Urinary bladder (tissue), 3 donors: ENCODE measurements at regions not wholly inside any gene's neighbourhood (a gene's known extent, or its start where the extent isn't known, plus 50 kb on each side); places are given as distances from the start of the nearest gene placed in this dataset.

Experiments
- DNase-seq: peaks from one replicate; pipeline ENCODE4 v3.0.0-alpha.2; 2015; ENCODE audit errors: extremely low spot score
- H3K27ac ChIP-seq: one replicate; pipeline ENCODE4 v1.5.1; 2013; ENCODE audit warnings: low read depth, mild to moderate bottlenecking, moderate library complexity
- H3K36me3 ChIP-seq: one replicate; pipeline ENCODE4 v1.6.1; 2013; ENCODE audit warnings: mild to moderate bottlenecking, moderate library complexity; ENCODE audit not compliant: insufficient read depth
- H3K4me1 ChIP-seq: one replicate; pipeline ENCODE4 v1.6.1; 2013; ENCODE audit warnings: mild to moderate bottlenecking, moderate library complexity; ENCODE audit not compliant: insufficient read depth
- H3K4me3 ChIP-seq: one replicate; pipeline ENCODE4 v1.5.1; 2013; ENCODE audit warnings: low read depth, low read length
- WGBS: extraction: QIAGEN DNeasy Blood & Tissue Kit; methylation state at CpG from one replicate; pipeline ENCODE4 v1.1.7; 2013; 5-methylcytosine and 5-hydroxymethylcytosine counted together
- donor health status: healthy with polysubstance abuse.
- donor health status: healthy.

DNA sequence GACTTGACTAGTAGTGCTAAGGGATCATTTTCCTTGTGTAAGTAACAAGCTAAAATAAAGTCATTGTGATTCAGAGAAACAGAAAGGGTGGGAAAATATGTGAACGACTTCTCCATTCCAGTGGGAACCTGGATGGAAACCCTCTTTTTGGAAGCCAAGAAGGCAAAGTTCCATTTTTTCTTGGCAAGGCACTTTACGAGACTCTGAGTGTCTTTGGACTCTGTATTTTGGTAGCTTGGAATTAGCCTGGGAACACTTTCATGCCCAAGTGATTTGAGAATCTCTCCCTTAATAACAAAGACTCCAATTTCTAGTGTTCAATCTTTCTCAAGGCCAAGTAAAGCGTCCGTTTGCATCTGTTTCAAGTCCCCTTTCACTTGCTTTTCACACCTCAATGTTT, 100.5 kb upstream of the SASH1 start:
- H3K4me1 ChIP-seq: no peaks in the 10 kb centered on the region

DNA sequence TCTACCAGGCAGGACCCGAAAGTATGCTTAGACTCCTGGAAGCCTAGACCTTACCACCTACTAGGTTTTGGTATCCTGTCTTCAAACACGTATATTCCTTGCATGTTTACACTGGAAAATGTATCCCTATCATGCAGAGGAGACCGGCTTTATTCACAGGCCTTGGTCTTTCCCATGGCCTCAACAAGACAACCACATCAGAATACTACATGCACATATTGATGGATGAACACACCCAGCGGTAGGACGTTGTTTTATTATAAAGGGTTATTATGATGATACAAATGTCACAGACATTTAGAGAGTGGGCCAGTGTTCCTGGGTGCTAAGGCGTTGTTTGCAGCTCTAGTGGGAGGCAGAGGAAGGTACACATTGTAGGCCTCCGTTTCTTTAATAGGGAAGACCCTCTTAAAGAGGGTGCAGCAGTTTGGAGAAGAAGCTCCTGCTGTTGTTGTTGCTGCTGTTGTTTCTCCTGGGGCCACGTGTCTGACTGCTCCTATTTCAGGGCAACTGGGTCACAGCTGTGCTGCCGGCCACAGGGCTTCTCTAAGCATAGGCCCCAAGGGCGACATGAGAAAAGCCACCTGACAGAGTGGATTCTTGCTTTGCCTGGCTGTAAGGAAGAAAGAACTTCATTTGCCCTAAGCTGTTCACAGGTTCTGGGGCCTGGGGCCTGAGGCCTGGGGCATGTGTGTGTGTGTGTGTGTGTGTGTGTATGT, 98.3 kb upstream of the SASH1 start:
- Histone ChIP-seq H3K36me3 (no peaks in the 10 kb centered on the region), H3K4me1 (no peaks in the 10 kb centered on the region), H3K4me3 (no peak overlapping the region), H3K27ac (peak overlapping the region; percentile 6)
- WGBS: 75% methylated on average over 10 of the region's 10 CpGs
- no peak for DNase-seq

More for the DNA sequence above, 100.5 kb upstream of the SASH1 start:
- H3K4me3 ChIP-seq: no peak overlapping the region
- WGBS: 27% methylated on average over 4 of the region's 4 CpGs
- no peaks in the 10 kb centered on the region for H3K36me3 ChIP-seq
- no peak for DNase-seq
- no peak overlapping the region for H3K27ac ChIP-seq

DNA sequence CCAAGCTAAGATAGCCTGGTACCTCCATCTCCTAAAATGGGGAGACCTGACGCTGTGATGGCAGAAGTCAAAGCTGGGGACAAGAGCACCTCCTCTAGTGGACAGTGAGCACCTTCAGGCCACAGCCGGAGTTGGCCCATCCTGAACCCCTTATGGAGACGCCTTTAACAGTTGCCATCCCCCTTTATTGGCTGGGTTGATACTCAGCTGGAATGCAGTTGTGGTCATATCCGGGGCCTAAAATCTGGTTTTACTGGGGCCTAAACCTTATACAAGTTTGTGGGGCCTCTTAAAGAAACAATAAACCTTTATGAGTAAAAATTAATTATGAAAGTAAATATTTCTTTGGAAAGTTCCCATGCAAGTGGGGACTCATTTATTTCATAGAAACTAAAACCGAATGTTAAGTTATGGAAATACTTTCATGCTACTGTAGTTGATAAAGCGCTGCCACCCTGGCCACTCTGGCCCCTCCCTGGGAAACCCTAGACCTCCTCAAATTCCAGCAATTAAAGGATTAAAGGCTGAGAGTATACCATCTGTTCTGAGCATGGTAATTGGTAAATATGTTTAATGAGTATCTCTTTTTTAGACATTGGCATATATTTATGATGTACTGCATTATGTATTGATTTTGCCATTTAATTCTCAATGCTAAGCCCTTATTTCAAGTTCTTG, 95.1 kb upstream of the SASH1 start:
- Histone ChIP-seq H3K36me3 (no peaks in the 10 kb centered on the region), H3K27ac (no peak overlapping the region), H3K4me1 (no peaks in the 10 kb centered on the region), H3K4me3 (no peak overlapping the region)
- DNase-seq: no peak
- 82% methylated on average over 6 of the region's 6 CpGs for WGBS

DNA sequence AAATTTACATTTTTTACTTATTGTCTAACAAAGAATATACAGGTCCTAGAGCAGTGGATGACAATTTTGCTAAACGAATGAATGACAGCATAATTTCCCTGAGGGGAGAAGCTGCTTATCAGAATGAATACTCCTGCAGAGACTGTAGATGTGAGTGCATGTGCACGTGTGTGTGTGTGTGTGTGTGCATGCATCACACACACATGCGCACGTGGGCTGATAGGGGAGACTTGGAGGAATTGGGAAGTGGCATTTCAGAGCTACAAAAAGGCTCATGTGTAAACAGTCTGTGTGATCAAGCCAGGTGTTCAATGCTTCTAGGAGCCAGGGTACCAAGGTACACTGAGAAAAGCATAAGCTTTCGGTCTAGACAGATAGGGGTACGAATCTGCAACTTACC, 93.5 kb upstream of the SASH1 start:
- no peak for DNase-seq
- Histone ChIP-seq H3K36me3 (no peaks in the 10 kb centered on the region), H3K4me1 (no peaks in the 10 kb centered on the region), H3K4me3 (no peak overlapping the region), H3K27ac (no peak overlapping the region)
- WGBS: 92% methylated on average over 6 of the region's 6 CpGs

DNA sequence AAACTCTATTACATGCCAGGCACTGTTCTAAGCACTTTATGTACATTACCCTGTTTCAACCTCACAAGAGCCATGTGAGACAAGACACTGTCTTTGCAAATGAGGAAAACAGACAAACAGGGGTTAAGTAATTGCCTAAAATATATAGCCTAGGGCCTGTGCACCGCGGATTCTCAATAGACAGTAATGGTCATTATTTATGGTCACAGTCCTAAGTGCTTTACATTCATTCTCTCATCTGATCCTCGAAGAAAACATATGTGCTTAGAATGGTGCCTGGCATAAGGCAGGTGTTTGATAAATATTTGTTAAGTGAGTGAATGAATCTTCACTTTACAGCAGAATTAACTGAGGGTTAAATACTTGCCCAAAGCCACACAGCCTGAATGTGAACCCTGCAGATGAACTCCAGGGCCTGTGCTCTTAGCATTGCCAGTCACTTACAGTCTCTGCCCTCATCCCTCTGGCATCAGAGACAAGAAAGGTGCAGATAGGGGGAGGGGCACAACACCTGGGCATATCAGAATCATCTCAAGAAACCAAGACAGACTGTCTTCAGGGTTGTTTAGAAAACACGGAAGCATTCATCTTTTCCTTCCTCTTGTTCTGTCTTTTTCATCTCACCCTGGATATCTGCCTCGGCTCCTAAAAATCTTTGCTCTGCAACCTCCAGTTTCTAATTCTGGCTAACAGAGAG, 92.8 kb upstream of the SASH1 start:
- H3K4me3 ChIP-seq: no peak overlapping the region
- DNase-seq: no peak
- 66% methylated on average over 5 of the region's 5 CpGs for WGBS
- H3K4me1 ChIP-seq: no peaks in the 10 kb centered on the region
- H3K27ac ChIP-seq: no peak overlapping the region
- H3K36me3 ChIP-seq: no peaks in the 10 kb centered on the region

DNA sequence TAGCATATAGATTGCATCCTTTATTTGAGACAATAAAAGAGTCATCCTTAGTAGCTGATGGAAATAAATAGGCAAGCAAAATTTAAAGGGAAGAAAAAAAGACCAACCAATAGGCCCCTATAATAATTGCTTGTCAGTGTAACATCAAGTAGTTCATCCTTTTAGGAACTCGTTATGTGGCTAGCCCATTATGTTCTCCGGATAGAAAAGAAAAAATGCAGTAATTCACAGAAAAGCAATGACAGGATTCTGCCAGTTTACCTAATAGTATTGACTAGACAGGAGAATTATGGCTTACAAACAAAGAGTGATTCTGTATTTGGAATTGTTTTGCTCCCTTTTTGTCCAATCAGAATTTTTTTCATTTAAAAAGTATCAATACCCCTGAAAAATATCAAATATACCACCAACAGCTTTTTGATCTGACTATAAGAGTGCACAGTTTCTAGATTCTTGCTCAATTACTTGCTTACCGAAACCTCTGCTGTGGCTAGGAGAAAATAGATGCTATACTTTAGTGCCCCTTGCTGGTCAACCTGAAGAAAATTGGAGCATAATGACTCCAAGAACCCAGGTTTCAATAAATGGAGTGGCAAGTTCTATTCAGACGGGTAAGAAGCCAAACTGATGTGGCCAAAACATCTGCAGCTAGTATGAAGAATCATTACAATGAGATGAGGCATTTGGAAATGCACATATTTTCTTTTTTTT, 91.5 kb upstream of the SASH1 start:
- no peak for DNase-seq
- H3K4me1 ChIP-seq: no peaks in the 10 kb centered on the region
- no peaks in the 10 kb centered on the region for H3K36me3 ChIP-seq
- no peak overlapping the region for H3K4me3 ChIP-seq
- WGBS: 43% methylated on average over 4 of the region's 4 CpGs
- H3K27ac ChIP-seq: no peak overlapping the region

DNA sequence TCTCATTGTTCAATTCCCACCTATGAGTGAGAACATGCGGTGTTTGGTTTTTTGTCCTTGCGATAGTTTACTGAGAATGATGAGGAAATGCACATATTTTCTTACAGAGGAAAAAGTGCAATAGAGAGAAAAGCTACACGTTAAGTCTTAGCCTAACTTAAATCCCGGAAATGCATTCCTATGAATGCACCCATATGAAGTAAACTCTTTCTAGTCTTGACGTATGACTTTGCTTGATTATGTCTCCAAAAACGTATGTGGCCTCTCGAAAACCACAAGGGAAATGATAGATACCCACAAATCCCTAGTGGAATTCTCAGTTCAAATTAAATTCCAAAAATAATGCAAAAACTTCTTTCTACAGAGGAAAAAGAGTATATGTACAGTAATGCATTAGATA, 90.7 kb upstream of the SASH1 start:
- Histone ChIP-seq H3K4me1 (no peaks in the 10 kb centered on the region), H3K27ac (no peak overlapping the region), H3K36me3 (no peaks in the 10 kb centered on the region), H3K4me3 (no peak overlapping the region)
- DNase-seq: no peak
- 87% methylated on average over 7 of the region's 7 CpGs for WGBS

DNA sequence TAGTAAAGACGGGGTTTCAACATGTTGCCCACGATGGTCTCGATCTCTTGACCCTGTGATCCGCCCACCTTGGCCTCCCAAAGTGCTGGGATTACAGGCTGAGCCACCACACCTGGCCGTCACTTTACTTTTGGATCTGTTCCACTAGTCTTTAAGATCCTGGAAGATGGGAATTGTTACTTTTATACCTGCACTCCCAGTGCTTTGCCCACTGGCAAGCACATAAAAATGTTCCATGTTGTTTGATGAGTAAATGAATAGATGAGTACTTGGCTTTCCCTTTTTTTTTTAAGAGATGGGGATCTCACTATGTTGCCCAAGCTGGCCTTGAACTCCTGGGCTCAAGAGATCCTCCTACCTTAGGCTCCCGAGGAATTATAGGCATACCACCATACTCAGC, 84.8 kb upstream of the SASH1 start:
- WGBS: 96% methylated on average over 6 of the region's 6 CpGs
- H3K4me3 ChIP-seq: no peak overlapping the region
- H3K4me1 ChIP-seq: no peaks in the 10 kb centered on the region
- no peak for DNase-seq
- H3K36me3 ChIP-seq: no peaks in the 10 kb centered on the region
- no peak overlapping the region for H3K27ac ChIP-seq

DNA sequence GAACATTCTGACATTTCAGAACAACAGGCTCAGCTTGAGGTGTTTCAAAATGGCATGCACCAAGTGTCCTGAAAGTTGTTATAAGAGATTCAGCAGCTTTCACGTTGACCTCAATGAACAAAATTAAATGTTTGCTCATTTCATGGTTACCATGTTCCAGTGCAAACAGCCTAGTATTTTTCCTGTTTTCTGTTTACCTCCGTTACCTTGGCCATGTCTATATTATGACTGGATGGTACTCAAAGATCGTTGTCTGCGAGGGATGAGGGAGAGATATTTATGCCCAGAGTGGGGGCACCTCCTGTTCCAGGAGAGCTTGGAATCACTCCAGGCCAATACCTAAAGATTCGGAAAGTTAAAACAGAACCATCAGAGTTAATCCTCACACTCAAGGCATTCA, 83.8 kb upstream of the SASH1 start:
- WGBS: 89% methylated on average over 5 of the region's 5 CpGs
- Histone ChIP-seq H3K36me3 (no peaks in the 10 kb centered on the region), H3K27ac (no peak overlapping the region), H3K4me1 (no peaks in the 10 kb centered on the region), H3K4me3 (no peak overlapping the region)
- no peak for DNase-seq

DNA sequence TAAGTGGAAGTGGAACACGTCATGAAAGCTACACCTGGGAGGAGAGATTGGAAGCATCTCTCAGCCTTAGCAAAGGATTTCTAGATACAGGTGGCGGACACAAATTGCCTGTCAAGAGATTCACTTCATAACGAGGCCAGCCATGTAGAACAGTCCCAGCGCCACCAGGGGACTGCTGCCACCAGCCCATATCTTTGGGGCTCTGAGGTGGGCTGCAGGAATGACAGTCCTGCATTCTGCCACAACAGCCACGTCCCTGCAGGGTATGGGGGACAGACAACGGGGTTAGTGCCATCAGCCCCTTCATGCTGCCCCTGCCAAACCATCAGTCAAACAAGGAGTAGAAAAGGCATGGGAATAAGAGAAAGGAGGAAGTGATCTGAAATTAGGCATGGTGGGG, 81.2 kb upstream of the SASH1 start:
- WGBS: 92% methylated on average over 6 of the region's 6 CpGs
- H3K27ac ChIP-seq: no peak overlapping the region
- DNase-seq: no peak
- H3K4me1 ChIP-seq: no peaks in the 10 kb centered on the region
- no peak overlapping the region for H3K4me3 ChIP-seq
- H3K36me3 ChIP-seq: no peaks in the 10 kb centered on the region

DNA sequence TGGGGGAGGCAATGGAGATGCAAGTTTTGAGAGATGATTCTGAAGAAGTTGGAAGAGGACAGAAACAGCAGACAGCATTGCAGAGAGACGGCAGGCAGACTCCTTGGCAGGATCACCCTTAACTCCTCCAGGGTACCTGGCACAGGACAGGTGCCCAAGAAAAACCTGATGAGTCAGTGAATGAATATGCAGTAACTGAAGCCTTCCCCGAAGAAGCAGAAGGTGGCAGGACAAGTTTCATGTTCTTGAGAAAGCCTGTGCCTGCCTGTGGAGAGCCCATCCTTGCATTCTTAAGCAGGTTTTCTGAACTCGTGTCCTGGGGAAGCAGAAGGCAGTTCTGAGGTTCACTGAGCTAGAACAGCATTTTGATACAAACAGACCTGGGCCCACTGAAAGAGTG, 79.6 kb upstream of the SASH1 start:
- H3K27ac ChIP-seq: no peak overlapping the region
- no peaks in the 10 kb centered on the region for H3K4me1 ChIP-seq
- H3K36me3 ChIP-seq: no peaks in the 10 kb centered on the region
- no peak for DNase-seq
- WGBS: 84% methylated on average over 3 of the region's 3 CpGs
- no peak overlapping the region for H3K4me3 ChIP-seq

DNA sequence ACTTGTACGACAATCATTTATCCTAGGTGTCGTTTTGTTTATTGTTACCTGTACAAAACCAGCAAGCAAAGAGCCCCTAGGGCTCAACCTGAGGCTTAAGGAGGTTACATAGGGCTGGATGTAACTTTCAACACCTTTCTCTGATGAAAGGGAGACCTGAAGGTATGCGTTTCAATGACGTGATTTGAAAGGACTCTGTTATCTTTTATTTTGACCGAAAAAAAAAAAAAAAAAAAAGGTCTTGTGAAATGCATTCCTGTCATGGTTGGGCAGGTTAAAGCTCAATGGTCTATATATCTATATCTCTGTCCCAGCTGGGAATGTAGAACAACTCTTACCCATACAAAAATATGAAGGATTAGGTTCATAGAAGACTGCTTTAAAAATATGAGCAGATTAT, 78.7 kb upstream of the SASH1 start:
- H3K4me1 ChIP-seq: no peaks in the 10 kb centered on the region
- no peaks in the 10 kb centered on the region for H3K36me3 ChIP-seq
- no peak for DNase-seq
- H3K27ac ChIP-seq: no peak overlapping the region
- 65% methylated on average over 5 of the region's 5 CpGs for WGBS
- no peak overlapping the region for H3K4me3 ChIP-seq

DNA sequence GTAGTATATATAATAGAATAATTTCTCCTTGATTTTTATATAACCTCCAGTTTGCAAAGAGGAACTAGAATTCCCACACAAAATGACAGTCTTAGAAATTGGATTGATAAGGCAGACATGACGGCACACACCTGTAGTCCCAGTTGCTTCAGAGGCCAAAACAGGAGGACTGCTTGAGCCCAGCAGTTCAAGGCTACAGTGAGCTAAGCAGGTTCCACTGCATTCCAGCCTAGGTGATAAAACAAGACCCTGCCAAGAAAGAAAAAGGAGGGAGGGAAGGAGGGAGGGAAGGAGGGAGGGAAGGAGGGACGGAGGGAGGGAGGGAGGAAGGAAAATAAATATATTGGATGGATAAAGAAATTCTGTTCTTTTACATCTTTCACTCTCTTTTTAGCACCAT, 77.6 kb upstream of the SASH1 start:
- Histone ChIP-seq H3K4me3 (no peak overlapping the region), H3K4me1 (no peaks in the 10 kb centered on the region), H3K36me3 (no peaks in the 10 kb centered on the region), H3K27ac (no peak overlapping the region)
- WGBS: 88% methylated on average over 2 of the region's 2 CpGs
- no peak for DNase-seq

DNA sequence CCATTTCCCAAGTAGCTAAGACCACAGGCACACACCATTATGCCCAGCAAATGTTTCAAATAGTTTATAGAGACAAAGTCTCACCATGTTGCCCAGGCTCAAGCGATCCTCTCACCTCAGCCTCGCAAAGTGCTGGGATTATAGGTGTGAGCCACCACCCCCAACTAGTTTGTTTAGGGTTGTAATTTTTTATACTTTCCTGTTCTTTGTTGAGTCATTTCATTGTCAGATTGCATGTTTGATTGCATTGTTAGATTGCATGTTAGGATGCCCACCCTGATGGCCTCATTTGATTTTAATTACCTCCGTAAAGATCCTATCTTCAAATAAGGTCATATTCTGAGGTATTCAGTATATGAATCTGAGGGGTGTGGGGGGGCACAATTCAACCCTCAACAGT, 73.3 kb upstream of the SASH1 start:
- Histone ChIP-seq H3K4me3 (no peak overlapping the region), H3K27ac (no peak overlapping the region), H3K36me3 (no peaks in the 10 kb centered on the region), H3K4me1 (no peaks in the 10 kb centered on the region)
- WGBS: 92% methylated on average over 3 of the region's 3 CpGs
- DNase-seq: no peak
